GM23338 (cell line): ENCODE measurements at regions not wholly inside any gene's neighbourhood (a gene's known extent, or its start where the extent isn't known, plus 50 kb on each side); places are given as distances from the start of the nearest gene placed in this dataset.

Experiments
- ATAC-seq: fragments of 200-7000 bp; cut with Tn5 transposase; 3 replicates; pipeline ENCODE4 v1.9.1; 2020
- DNase-seq: peaks from one replicate; pipeline ENCODE4 v3.0.0-alpha.2; 2015; ENCODE audit warnings: low spot score
- H2AFZ ChIP-seq: fragments of 200-600 bp; sonication (generic); 2 replicates; pipeline ENCODE4 v1.8.0; 2016; ENCODE audit warnings: antibody characterized with exemption, mild to moderate bottlenecking, moderate library complexity
- H3F3A ChIP-seq: fragments of 200-600 bp; sonication (generic); replicated peaks from 2 replicates; pipeline ENCODE4 v1.8.0; 2017; ENCODE audit warnings: antibody characterized with exemption, mixed run types, low read depth
- H3K27ac ChIP-seq: fragments of 200-600 bp; sonication (generic); 2 replicates; pipeline ENCODE4 v1.6.1; 2016; ENCODE audit warnings: low read depth
- H3K27me3 ChIP-seq: fragments of 200-600 bp; sonication (generic); 2 replicates; pipeline ENCODE4 v1.8.0; 2016; ENCODE audit warnings: mild to moderate bottlenecking, mixed run types, moderate library complexity; ENCODE audit not compliant: insufficient read depth
- H3K36me3 ChIP-seq: fragments of 200-600 bp; sonication (generic); 2 replicates; pipeline ENCODE4 v1.8.0; 2016; ENCODE audit warnings: mild to moderate bottlenecking; ENCODE audit not compliant: insufficient read depth
- H3K4me1 ChIP-seq: fragments of 200-600 bp; sonication (generic); 2 replicates; pipeline ENCODE4 v1.8.0; 2016; ENCODE audit warnings: mild to moderate bottlenecking, moderate library complexity; ENCODE audit not compliant: insufficient read depth
- H3K4me2 ChIP-seq: fragments of 200-600 bp; sonication (generic); 2 replicates; pipeline ENCODE4 v1.7.1; 2017; ENCODE audit warnings: mixed run types
- H3K4me3 ChIP-seq: fragments of 200-600 bp; sonication (generic); 2 replicates; pipeline ENCODE4 v1.6.1; 2016; ENCODE audit warnings: mixed run types
- H3K79me2 ChIP-seq: fragments of 200-600 bp; sonication (generic); replicated peaks from 2 replicates; pipeline ENCODE4 v1.8.0; 2017; ENCODE audit warnings: mild to moderate bottlenecking; ENCODE audit not compliant: insufficient read depth
- H3K9me2 ChIP-seq: fragments of 200-600 bp; sonication (generic); 2 replicates; pipeline ENCODE4 v1.8.0; 2017; ENCODE audit not compliant: insufficient read depth
- H4K20me1 ChIP-seq: fragments of 200-600 bp; sonication (generic); replicated peaks from 2 replicates; pipeline ENCODE4 v1.8.0; 2017; ENCODE audit warnings: mild to moderate bottlenecking; ENCODE audit not compliant: insufficient read depth
- H3K27ac Mint-ChIP-seq: 2 replicates; pipeline ENCODE4 v1.8.0; 2020; ENCODE audit warnings: inconsistent platforms, mild to moderate bottlenecking, moderate library complexity, mixed read lengths
- H3K27me3 Mint-ChIP-seq: 3 replicates; pipeline ENCODE4 v1.8.0; 2022; ENCODE audit warnings: low read depth, mild to moderate bottlenecking, moderate library complexity, mixed read lengths, inconsistent platforms; ENCODE audit not compliant: insufficient read depth, poor library complexity
- H3K36me3 Mint-ChIP-seq: 3 replicates; pipeline ENCODE4 v1.8.0; 2021; ENCODE audit warnings: low read depth, mild to moderate bottlenecking, inconsistent platforms, moderate library complexity, mixed read lengths
- H3K4me1 Mint-ChIP-seq: 3 replicates; pipeline ENCODE4 v1.8.0; 2020; ENCODE audit warnings: mild to moderate bottlenecking, inconsistent platforms, mixed read lengths
- H3K4me3 Mint-ChIP-seq: 3 replicates; pipeline ENCODE4 v1.8.0; 2021; ENCODE audit warnings: moderate library complexity, mild to moderate bottlenecking, inconsistent platforms, mixed read lengths
- H3K9me3 Mint-ChIP-seq: 3 replicates; pipeline ENCODE4 v1.8.0; 2020; ENCODE audit warnings: moderate library complexity, mild to moderate bottlenecking, inconsistent platforms, mixed read lengths
- CREB1 ChIP-seq: fragments of 250-450 bp; sonication (Bioruptor Pico); IDR thresholded peaks from 2 replicates; pipeline ENCODE4 v1.5.0; 2020; ENCODE audit warnings: low read depth, mild to moderate bottlenecking, moderate library complexity
- JUNB ChIP-seq: IDR thresholded peaks from one replicate; pipeline ENCODE4 v1.6.1; 2016; ENCODE audit warnings: antibody characterized with exemption; ENCODE audit not compliant: unreplicated experiment
- TF ChIP-seq, protein P1 (sequence below): IDR thresholded peaks from one replicate; pipeline ENCODE4 v1.6.1; 2018; ENCODE audit warnings: antibody characterized with exemption; ENCODE audit not compliant: unreplicated experiment
- TF ChIP-seq, protein P2 (sequence below): fragments of 250-450 bp; sonication (Bioruptor Pico); IDR thresholded peaks from 2 replicates; pipeline ENCODE4 v1.5.0; 2020; ENCODE audit warnings: mild to moderate bottlenecking, moderate library complexity
- TF ChIP-seq, protein P3 (sequence below), 2 experiments: fragments of 200-600 bp in 1 of 2; sonication (generic) in 1 of 2; conservative IDR thresholded peaks; 2 replicates each; pipeline versions ENCODE4 v1.5.1 to v1.6.1; 2016 to 2017; ENCODE audit warnings: antibody characterized with exemption in 2 of 2, low read depth in 2 of 2, mild to moderate bottlenecking in 2 of 2, moderate library complexity in 1 of 2

DNA sequence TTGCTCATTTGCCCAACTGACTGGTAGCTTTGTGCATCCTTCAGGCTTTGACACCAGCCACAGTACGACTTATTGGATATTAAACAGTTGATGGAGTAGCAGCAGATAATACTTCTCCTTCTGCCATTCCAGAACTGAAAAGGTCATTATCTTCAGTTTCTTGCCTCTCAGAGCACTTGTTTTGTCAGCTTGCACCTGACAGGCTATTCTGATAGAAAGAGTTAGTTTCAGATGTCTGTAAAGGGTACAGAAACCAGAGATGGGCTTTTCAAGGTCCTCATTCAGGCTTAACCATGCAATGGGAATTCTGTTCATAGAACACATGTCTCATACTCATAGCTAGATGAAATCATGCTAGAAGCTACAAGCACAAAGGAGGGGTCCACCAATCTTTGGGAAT, 367.2 kb downstream of the OTOL1 start:
- Mint-ChIP-seq H3K4me3 (no peak overlapping the region), H3K27me3 (peaks cover 2% of the 10 kb centered on the region), H3K9me3 (no peaks in the 10 kb centered on the region), H3K27ac (no peak overlapping the region), H3K4me1 (peaks cover 10% of the 10 kb centered on the region; the same call in 2 of the 3 replicates), H3K36me3 (no peaks in the 10 kb centered on the region)
- 0 out of 2 replicates have a peak overlapping the region, but pooled peaks have one; percentile 20 for H2AFZ ChIP-seq
- DNase-seq (no peak), ATAC-seq (no peak)
- H3K4me1 ChIP-seq, result peaks cover 5% of the 10 kb centered on the region; the same call in 1 of the 2 replicates
- H3K4me2 ChIP-seq, result no peak overlapping the region
- H4K20me1 ChIP-seq, result no peaks in the 10 kb centered on the region
- no peak for TF ChIP-seq JUNB
- TF ChIP-seq, protein P1, sequence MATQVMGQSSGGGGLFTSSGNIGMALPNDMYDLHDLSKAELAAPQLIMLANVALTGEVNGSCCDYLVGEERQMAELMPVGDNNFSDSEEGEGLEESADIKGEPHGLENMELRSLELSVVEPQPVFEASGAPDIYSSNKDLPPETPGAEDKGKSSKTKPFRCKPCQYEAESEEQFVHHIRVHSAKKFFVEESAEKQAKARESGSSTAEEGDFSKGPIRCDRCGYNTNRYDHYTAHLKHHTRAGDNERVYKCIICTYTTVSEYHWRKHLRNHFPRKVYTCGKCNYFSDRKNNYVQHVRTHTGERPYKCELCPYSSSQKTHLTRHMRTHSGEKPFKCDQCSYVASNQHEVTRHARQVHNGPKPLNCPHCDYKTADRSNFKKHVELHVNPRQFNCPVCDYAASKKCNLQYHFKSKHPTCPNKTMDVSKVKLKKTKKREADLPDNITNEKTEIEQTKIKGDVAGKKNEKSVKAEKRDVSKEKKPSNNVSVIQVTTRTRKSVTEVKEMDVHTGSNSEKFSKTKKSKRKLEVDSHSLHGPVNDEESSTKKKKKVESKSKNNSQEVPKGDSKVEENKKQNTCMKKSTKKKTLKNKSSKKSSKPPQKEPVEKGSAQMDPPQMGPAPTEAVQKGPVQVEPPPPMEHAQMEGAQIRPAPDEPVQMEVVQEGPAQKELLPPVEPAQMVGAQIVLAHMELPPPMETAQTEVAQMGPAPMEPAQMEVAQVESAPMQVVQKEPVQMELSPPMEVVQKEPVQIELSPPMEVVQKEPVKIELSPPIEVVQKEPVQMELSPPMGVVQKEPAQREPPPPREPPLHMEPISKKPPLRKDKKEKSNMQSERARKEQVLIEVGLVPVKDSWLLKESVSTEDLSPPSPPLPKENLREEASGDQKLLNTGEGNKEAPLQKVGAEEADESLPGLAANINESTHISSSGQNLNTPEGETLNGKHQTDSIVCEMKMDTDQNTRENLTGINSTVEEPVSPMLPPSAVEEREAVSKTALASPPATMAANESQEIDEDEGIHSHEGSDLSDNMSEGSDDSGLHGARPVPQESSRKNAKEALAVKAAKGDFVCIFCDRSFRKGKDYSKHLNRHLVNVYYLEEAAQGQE, result no peak
- TF ChIP-seq, protein P2, sequence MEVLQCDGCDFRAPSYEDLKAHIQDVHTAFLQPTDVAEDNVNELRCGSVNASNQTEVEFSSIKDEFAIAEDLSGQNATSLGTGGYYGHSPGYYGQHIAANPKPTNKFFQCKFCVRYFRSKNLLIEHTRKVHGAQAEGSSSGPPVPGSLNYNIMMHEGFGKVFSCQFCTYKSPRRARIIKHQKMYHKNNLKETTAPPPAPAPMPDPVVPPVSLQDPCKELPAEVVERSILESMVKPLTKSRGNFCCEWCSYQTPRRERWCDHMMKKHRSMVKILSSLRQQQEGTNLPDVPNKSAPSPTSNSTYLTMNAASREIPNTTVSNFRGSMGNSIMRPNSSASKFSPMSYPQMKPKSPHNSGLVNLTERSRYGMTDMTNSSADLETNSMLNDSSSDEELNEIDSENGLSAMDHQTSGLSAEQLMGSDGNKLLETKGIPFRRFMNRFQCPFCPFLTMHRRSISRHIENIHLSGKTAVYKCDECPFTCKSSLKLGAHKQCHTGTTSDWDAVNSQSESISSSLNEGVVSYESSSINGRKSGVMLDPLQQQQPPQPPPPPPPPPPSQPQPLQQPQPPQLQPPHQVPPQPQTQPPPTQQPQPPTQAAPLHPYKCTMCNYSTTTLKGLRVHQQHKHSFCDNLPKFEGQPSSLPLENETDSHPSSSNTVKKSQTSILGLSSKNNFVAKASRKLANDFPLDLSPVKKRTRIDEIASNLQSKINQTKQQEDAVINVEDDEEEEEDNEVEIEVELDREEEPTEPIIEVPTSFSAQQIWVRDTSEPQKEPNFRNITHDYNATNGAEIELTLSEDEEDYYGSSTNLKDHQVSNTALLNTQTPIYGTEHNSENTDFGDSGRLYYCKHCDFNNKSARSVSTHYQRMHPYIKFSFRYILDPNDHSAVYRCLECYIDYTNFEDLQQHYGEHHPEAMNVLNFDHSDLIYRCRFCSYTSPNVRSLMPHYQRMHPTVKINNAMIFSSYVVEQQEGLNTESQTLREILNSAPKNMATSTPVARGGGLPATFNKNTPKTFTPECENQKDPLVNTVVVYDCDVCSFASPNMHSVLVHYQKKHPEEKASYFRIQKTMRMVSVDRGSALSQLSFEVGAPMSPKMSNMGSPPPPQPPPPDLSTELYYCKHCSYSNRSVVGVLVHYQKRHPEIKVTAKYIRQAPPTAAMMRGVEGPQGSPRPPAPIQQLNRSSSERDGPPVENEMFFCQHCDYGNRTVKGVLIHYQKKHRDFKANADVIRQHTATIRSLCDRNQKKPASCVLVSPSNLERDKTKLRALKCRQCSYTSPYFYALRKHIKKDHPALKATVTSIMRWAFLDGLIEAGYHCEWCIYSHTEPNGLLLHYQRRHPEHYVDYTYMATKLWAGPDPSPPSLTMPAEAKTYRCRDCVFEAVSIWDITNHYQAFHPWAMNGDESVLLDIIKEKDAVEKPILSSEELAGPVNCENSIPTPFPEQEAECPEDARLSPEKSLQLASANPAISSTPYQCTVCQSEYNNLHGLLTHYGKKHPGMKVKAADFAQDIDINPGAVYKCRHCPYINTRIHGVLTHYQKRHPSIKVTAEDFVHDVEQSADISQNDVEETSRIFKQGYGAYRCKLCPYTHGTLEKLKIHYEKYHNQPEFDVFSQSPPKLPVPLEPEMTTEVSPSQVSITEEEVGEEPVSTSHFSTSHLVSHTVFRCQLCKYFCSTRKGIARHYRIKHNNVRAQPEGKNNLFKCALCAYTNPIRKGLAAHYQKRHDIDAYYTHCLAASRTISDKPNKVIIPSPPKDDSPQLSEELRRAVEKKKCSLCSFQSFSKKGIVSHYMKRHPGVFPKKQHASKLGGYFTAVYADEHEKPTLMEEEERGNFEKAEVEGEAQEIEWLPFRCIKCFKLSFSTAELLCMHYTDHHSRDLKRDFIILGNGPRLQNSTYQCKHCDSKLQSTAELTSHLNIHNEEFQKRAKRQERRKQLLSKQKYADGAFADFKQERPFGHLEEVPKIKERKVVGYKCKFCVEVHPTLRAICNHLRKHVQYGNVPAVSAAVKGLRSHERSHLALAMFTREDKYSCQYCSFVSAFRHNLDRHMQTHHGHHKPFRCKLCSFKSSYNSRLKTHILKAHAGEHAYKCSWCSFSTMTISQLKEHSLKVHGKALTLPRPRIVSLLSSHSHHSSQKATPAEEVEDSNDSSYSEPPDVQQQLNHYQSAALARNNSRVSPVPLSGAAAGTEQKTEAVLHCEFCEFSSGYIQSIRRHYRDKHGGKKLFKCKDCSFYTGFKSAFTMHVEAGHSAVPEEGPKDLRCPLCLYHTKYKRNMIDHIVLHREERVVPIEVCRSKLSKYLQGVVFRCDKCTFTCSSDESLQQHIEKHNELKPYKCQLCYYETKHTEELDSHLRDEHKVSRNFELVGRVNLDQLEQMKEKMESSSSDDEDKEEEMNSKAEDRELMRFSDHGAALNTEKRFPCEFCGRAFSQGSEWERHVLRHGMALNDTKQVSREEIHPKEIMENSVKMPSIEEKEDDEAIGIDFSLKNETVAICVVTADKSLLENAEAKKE (CRISPR knock-in tag), result no peak
- TF ChIP-seq, protein P3, sequence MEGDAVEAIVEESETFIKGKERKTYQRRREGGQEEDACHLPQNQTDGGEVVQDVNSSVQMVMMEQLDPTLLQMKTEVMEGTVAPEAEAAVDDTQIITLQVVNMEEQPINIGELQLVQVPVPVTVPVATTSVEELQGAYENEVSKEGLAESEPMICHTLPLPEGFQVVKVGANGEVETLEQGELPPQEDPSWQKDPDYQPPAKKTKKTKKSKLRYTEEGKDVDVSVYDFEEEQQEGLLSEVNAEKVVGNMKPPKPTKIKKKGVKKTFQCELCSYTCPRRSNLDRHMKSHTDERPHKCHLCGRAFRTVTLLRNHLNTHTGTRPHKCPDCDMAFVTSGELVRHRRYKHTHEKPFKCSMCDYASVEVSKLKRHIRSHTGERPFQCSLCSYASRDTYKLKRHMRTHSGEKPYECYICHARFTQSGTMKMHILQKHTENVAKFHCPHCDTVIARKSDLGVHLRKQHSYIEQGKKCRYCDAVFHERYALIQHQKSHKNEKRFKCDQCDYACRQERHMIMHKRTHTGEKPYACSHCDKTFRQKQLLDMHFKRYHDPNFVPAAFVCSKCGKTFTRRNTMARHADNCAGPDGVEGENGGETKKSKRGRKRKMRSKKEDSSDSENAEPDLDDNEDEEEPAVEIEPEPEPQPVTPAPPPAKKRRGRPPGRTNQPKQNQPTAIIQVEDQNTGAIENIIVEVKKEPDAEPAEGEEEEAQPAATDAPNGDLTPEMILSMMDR (conservative IDR thresholded peaks at IDR 0.05; ENCODE audit: low read depth in 2 of 2), result no peak
- TF ChIP-seq CREB1 (CRISPR knock-in tag), result no peak
- H3K4me3 ChIP-seq, result no peak overlapping the region
- H3F3A ChIP-seq, result no peaks in the 10 kb centered on the region
- no peak overlapping the region for H3K27ac ChIP-seq
- H3K27me3 ChIP-seq, result no peaks in the 10 kb centered on the region
- no peaks in the 10 kb centered on the region for H3K36me3 ChIP-seq
- no peaks in the 10 kb centered on the region for H3K79me2 ChIP-seq
- H3K9me2 ChIP-seq, result no peaks in the 10 kb centered on the region
